ENCODE measurements at regions not wholly inside any gene's neighbourhood (a gene's known extent, or its start where the extent isn't known, plus 50 kb on each side); places are given as distances from the start of the nearest gene placed in this dataset.

GRCh38 chr5:179497636-179498340, 52.6 kb upstream of the RUFY1 start:
- no peak for DNase-seq (ENCODE audit: low read depth in 4 of 4, low spot score in 3 of 4)

- no peak for DNase-seq (ENCODE audit: low read depth in 4 of 4, low spot score in 3 of 4)
Measured at GRCh38 chr5:179495906-179496455, 54.4 kb upstream of the RUFY1 start.

GRCh38 chr5:179494774-179495526, 55.4 kb upstream of the RUFY1 start:
- no peak for DNase-seq (ENCODE audit: low read depth in 4 of 4, low spot score in 3 of 4)

- peak in 2 of 4 donors; percentile 42 to 53 for DNase-seq (ENCODE audit: low read depth in 4 of 4, low spot score in 3 of 4)
Measured at GRCh38 chr5:179488975-179489374, 61.4 kb upstream of the RUFY1 start.

GRCh38 chr5:179488491-179488890, 61.9 kb upstream of the RUFY1 start:
- no peak for DNase-seq (ENCODE audit: low read depth in 4 of 4, low spot score in 3 of 4)

- DNase-seq (ENCODE audit: low read depth in 4 of 4, low spot score in 3 of 4): no peak
Measured at GRCh38 chr5:179487145-179487544, 63.2 kb upstream of the RUFY1 start.

- DNase-seq (ENCODE audit: low read depth in 4 of 4, low spot score in 3 of 4): no peak
Measured at GRCh38 chr5:179486596-179487051, 63.7 kb upstream of the RUFY1 start.

GRCh38 chr5:179485845-179486575, 64.3 kb upstream of the RUFY1 start:
- no peak for DNase-seq (ENCODE audit: low read depth in 4 of 4, low spot score in 3 of 4)

- DNase-seq (ENCODE audit: low read depth in 4 of 4, low spot score in 3 of 4): no peak
Measured at GRCh38 chr5:179484761-179485160, 65.6 kb upstream of the RUFY1 start.

GRCh38 chr5:179484201-179484600, 66.2 kb upstream of the RUFY1 start:
- no peak for DNase-seq (ENCODE audit: low read depth in 4 of 4, low spot score in 3 of 4)

- no peak for DNase-seq (ENCODE audit: low read depth in 4 of 4, low spot score in 3 of 4)
Measured at GRCh38 chr5:179478624-179479023, 71.7 kb upstream of the RUFY1 start.

- peak in 2 of 4 donors; percentile 50 to 60 for DNase-seq (ENCODE audit: low read depth in 4 of 4, low spot score in 3 of 4)
Measured at GRCh38 chr5:179475208-179475751, 75.1 kb upstream of the RUFY1 start.

- no peak for DNase-seq (ENCODE audit: low read depth in 4 of 4, low spot score in 3 of 4)
Measured at GRCh38 chr5:179472641-179473040, 77.7 kb upstream of the RUFY1 start.

GRCh38 chr5:179472174-179472573, 78.2 kb upstream of the RUFY1 start:
- no peak for DNase-seq (ENCODE audit: low read depth in 4 of 4, low spot score in 3 of 4)

- no peak for DNase-seq (ENCODE audit: low read depth in 4 of 4, low spot score in 3 of 4)
Measured at GRCh38 chr5:179470201-179470600, 80.2 kb upstream of the RUFY1 start.

- DNase-seq (ENCODE audit: low read depth in 4 of 4, low spot score in 3 of 4): no peak
Measured at GRCh38 chr5:179468696-179469095, 81.7 kb upstream of the RUFY1 start.

- no peak for DNase-seq (ENCODE audit: low read depth in 4 of 4, low spot score in 3 of 4)
Measured at GRCh38 chr5:179467441-179467840, 82.9 kb upstream of the RUFY1 start.

GRCh38 chr5:179464631-179465030, 85.7 kb upstream of the RUFY1 start:
- no peak for DNase-seq (ENCODE audit: low read depth in 4 of 4, low spot score in 3 of 4)

- no peak for DNase-seq (ENCODE audit: low read depth in 4 of 4, low spot score in 3 of 4)
Measured at GRCh38 chr5:179462040-179462439, 88.3 kb upstream of the RUFY1 start.

- no peak for DNase-seq (ENCODE audit: low read depth in 4 of 4, low spot score in 3 of 4)
Measured at GRCh38 chr5:179461576-179461975, 88.8 kb upstream of the RUFY1 start.

- no peak for DNase-seq (ENCODE audit: low read depth in 4 of 4, low spot score in 3 of 4)
Measured at GRCh38 chr5:179459771-179460170, 90.6 kb upstream of the RUFY1 start.

All from left renal pelvis (tissue), 4 donors.